M059J (cell line): ENCODE measurements at regions not wholly inside any gene's neighbourhood (a gene's known extent, or its start where the extent isn't known, plus 50 kb on each side); places are given as distances from the start of the nearest gene placed in this dataset.
"Not testable (repeated sequence)": the region's sequence is repeated elsewhere in the genome, so short reads cannot be mapped to it uniquely, and the experiment has no call there.

Experiments
- DNase-seq: peaks from one replicate; pipeline ENCODE4 v3.0.0-alpha.2; 2012; ENCODE audit warnings: low read depth

DNA sequence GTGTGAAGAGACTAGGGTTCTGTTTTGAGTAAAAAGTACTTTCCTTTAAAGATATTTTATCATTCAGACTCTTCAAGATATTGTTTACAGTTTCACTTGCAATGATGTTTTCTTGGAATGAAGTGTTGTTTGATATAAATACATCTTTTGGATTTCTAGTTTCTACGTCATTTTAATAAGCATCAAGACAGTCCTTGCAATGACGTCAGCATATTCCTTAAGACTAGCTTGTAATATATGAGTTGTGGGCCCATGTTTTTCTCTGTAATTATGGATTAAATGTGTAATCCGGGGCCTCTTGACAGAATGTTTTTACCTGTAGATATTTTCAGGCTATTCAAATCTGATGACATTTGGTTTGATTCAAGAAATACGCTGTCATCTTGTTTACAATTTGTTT, 66.1 kb downstream of the RBMX2 start:
- DNase-seq, result no peak

DNA sequence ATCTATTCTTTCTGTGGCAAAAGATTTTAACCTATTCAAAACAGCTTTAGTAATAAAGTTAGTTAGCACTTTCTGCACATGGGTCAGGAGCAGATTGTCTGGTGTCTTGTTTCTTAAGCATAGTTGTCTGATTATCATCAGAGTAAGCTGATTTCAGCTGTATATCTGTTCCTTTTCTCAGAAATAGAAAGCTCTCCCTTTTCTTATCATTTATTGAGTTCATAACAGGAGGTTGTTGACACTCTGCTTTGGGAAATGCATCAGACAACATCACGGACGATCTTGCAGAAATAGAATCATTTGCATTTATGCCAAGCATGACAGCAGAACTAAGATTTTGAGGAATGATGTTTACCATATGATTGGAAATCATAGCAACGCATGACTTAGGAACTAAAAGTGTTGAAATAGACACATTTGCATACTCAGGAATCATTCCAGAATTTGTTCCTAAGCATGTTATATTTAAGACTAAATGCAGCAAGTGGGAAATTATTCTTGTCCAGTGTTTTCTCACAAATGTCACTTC, 66.7 kb downstream of the RBMX2 start:
- no peak for DNase-seq

- no peak for DNase-seq
Measured at GRCh38 chrX:130482871-130483270, 81.1 kb downstream of the RBMX2 start.

GRCh38 chrX:130485870-130486269, 84.1 kb downstream of the RBMX2 start:
- no peak for DNase-seq

DNA sequence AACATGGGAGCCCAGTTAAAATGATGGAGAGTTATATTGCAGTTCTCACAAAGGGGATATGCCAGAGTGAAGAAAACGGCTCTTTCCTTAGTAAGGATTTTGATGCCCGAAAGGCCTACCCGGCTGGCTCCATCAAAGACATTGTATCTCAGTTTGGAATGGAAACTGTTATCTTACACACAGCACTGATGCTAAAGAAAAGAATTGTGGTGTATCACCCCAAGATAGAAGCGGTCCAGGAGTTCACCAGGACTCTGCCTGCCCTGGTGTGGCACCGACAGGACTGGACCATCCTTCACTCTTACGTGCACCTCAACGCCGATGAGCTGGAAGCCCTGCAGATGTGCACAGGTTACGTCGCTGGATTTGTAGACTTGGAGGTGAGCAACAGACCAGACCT, 93.7 kb downstream of the RBMX2 start:
- not testable (repeated sequence) for DNase-seq

- DNase-seq, result no peak
Measured at GRCh38 chrX:130497531-130497930, 95.7 kb downstream of the RBMX2 start.

- no peak for DNase-seq
Measured at GRCh38 chrX:130498653-130499274, 97.0 kb downstream of the RBMX2 start.

GRCh38 chrX:130502016-130502570, 100.3 kb downstream of the RBMX2 start:
- DNase-seq, result no peak

- no peak for DNase-seq
Measured at GRCh38 chrX:130504019-130504418, 102.2 kb downstream of the RBMX2 start.

DNA sequence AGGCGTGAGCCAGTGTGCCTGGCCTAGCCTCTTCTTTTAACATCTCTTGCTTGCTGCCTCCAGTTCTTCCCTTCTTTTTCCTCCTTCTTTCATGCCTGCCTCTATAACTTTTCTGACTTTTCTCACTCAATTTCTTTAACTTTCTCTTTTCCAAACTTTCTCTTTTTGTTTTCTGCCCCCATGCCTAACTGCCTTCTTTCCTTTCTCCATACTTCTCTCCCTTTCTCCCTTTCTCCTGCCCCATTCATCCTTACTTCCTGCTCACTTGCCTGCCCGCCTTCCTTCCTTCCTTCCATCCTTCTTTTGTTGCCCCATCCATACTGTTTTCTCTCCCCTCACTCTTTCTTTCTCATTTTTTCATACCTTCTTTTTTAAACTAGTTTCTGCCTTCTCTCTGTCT, 105.2 kb downstream of the RBMX2 start:
- no peak for DNase-seq

- DNase-seq, result not testable (repeated sequence)
Measured at GRCh38 chrX:130512534-130512933, 110.7 kb downstream of the RBMX2 start.

DNA sequence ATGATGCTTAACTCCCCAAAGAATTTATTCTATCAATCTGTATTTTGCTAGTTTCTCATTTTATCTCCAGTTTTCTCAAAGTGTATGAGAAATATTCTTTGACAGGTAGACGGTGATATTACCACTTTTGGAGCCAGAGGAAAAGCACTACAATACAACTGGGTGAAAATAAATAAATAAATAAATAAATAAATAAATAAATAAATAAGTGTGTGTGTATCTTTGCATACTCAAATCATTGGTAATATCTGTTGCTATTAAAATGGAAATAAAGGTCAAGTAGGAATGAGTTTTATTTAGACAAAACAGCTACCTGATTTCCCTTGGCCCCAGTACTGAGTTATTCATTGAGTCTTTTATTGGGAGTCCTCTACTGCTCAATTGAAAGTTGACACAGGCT, 114.3 kb downstream of the RBMX2 start:
- DNase-seq, result no peak

DNA sequence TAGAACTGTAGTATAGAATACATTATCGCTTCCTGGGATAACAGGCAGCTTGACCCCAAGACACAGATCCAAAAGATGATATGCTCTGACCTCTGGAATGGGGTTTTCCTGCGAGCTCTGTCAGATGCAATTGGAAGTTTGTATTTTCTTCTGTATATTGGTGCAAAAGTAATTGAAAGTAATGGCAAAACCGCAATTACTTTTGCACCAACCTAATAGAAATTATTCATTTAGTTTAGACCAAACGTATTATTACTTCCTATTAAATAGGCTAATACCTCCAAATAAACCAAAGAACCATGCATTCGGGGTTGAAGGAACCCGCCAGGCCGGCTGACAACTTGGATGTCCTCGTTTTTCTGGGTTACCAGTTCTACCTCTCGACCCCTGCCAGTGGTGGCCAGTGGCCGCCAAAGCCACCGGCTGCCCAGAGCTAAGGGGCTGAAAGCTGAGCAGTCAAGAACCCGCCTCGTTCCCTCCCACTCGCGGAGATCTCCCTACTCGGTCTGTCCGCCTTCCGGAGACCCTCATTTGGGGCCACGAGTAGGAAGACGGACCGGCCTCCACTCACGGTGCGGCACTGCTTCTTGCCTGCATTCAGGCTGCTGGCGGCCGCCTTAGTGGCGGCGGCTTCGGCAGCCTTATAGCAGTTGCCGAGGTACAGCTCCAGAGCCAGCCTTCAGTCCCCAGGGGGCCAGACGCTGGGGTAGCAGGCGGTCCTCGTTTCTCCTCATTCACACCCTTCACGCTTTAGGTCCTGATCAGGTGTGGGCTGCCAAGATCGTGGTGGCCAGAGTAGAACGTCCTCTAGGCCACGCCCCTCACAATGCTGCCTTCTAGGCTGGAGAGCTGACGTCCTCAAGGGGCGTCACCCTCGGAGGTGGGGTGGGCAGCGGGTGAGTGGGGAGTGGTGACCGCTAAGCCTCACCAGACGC, 121.9 kb downstream of the RBMX2 start:
- DNase-seq, result peak; percentile 11

GRCh38 chrX:130524476-130525194, 122.8 kb downstream of the RBMX2 start:
- no peak for DNase-seq

GRCh38 chrX:130529531-130529930, 127.7 kb downstream of the RBMX2 start:
- peak; percentile 7 for DNase-seq

DNA sequence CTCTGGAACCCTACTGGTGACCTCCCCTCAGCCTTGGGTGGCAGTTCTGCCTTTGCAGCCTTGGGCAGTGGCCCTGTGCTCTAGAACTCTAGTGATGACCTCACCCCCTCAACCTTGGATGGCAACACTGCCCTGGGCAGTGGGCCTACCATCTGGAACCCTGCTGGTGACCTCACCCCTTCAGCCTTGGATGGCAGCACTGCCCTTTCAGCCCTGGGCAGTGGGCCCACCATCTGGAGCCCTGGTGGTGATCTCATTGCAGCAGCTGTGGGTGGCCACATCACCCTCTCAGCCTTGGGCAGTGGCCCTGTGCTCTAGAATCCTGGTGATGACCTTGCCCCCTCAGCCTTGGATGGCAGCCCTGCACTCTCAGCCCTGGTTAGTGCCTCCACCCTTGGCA, 129.3 kb downstream of the RBMX2 start:
- no peak for DNase-seq

GRCh38 chrX:130539721-130540321, 138.0 kb downstream of the RBMX2 start:
- DNase-seq, result peak; percentile 46

- DNase-seq, result no peak
Measured at GRCh38 chrX:130543603-130544325, 142.0 kb downstream of the RBMX2 start.

- DNase-seq, result no peak
Measured at GRCh38 chrX:130545796-130546195, 144.0 kb downstream of the RBMX2 start.

DNA sequence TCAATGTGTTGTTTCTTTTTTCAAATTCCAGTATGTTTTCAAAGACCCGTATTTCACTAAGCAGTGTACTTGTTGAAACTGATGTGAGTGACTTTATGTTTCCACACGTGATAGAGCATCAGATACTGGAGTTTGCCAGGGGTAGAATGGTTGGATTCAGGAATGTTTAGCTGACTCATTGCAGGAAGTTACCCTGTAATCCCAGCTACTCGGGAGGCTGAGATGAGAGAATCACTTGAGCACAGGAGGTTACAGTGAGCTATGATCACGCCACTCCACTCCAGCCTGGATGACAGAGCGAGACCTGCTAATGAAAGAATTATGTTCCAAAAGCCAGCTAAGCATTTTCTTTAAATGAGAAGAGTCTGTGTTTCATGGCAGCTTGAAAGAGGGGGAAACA, 147.6 kb downstream of the RBMX2 start:
- peak; percentile 32 for DNase-seq

DNA sequence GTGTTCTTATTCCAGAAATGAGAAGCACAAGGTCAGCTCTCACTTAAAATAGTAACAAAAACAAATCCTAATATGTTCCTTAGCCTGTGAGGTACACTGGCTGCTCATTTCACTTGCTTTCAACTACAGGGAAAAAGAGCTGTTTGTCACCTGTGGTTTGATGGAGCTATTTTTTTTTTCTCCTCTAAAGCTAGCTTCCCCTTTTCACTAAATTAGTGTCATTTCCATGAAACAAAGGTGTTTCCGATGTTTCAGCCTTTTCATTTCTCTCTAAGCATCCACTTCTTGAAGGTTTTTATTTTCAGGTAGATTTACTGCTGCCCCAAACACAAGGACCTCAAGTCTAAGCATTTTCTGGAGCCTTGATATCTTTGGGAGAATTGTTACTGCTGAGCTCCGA, 148.6 kb downstream of the RBMX2 start:
- no peak for DNase-seq
